Activated CD4-positive, alpha-beta memory T cell treated with anti-CD3 and anti-CD28 coated beads, Interleukin-2, amount 10 ng/mL, durations not matched to agents 7 days and 5 days (primary cell): ENCODE measurements at regions not wholly inside any gene's neighbourhood (a gene's known extent, or its start where the extent isn't known, plus 50 kb on each side); places are given as distances from the start of the nearest gene placed in this dataset.
A peak's percentile ranks its signal among the peaks of the same experiment; 100 is the strongest.

ENCODE experiments used
- CTCF ChIA-PET: fragments of 350-600 bp; sonication (Branson Sonifier 250); formaldehyde crosslinking; loops from one replicate; lab custom pipeline; 2021; ENCODE audit warnings: antibody characterized with exemption, inconsistent platforms; lab: Charles Lee
- POLR2A ChIA-PET: fragments of 350-600 bp; sonication (Branson Sonifier 250); formaldehyde crosslinking; loops from one replicate; lab custom pipeline; 2021; ENCODE audit warnings: antibody characterized with exemption; lab: Charles Lee
- DNase-seq: peaks from one replicate; pipeline ENCODE4 v3.0.0-alpha.2; 2020
- H3K27ac Mint-ChIP-seq: one replicate; pipeline ENCODE4 v1.8.0; 2021; ENCODE audit warnings: mild to moderate bottlenecking, mixed read lengths
- H3K27me3 Mint-ChIP-seq: one replicate; pipeline ENCODE4 v1.8.0; 2021; ENCODE audit warnings: mixed read lengths
- H3K36me3 Mint-ChIP-seq: one replicate; pipeline ENCODE4 v1.8.0; 2021; ENCODE audit warnings: low read depth, mixed read lengths
- H3K4me1 Mint-ChIP-seq: one replicate; pipeline ENCODE4 v1.8.0; 2021; ENCODE audit warnings: mixed read lengths
- H3K4me3 Mint-ChIP-seq: one replicate; pipeline ENCODE4 v1.8.0; 2021; ENCODE audit warnings: mild to moderate bottlenecking, mixed read lengths
- H3K9me3 Mint-ChIP-seq: one replicate; pipeline ENCODE4 v1.8.0; 2021; ENCODE audit warnings: mixed read lengths

DNA sequence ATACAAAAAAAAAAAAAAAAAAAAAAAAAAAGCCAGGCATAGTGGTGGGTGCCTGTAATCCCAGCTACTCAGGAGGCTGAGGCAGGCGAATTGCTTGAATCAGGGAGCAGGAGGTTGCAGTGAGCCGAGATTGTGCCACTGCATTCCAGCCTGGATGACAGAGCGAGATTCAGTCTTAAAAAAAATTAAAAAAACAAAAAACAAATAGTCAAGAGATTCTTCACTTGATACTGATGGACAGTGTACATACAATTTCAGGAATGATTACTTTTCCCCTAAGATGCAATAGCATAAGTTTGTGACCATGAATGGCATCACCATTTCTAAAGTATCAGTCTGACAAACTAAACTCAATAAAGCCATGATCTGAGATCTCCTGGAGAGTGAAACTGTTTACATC is 60.8 kb upstream of the IVNS1ABP start:
- H3K4me1 Mint-ChIP-seq, result peaks cover 15% of the 10 kb centered on the region
- peaks cover 6% of the 10 kb centered on the region for H3K36me3 Mint-ChIP-seq
- ChIA-PET POLR2A (interaction anchor here (0.7 kb wide), 1 partner anchor 1519 kb away, joined by 3 read pairs; no protein-coding TSS in a partner anchor), CTCF (no interaction called here)
- H3K27ac Mint-ChIP-seq, result no peak overlapping the region
- peaks cover 9% of the 10 kb centered on the region for H3K27me3 Mint-ChIP-seq
- H3K4me3 Mint-ChIP-seq, result no peak overlapping the region
- DNase-seq, result no peak
- H3K9me3 Mint-ChIP-seq, result peaks cover 8% of the 10 kb centered on the region

DNA sequence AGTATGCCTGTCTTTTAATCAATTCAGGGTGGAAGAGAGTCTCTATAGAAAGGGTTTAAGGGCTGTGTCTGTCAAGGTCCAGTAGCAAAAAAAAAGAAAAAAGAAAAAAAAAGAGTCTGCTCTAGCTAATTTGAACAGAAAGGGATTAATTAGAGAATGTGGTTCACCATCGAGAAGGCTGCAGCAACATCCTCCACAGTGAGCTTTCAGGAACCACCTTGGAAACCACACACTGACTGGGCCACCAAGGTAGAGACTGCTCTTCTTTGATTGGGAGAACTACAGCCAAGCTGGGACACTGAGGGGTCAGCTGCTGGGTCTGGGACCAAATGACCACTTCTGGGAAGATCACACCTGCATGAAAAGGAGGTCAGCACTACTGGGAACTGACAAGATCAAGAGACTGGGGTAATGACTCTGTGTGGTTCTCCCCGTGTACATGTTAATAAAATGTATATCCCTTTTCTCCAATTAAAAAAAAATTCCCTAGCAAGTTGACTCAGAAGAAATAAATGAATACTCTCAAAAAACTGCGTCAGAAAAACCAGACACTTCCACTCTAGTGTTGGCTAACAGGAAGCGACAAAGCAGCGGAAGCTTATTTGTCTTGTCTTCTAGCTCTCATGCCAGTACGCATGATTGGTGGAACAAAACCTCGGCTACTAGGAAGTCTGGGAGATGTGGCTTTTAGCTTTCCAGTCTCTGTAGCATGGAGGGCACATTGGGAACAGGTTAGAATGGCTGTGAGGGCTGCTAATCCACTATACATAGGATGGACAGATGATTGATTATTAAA is 60.0 kb upstream of the IVNS1ABP start:
- Mint-ChIP-seq H3K9me3 (peaks cover 8% of the 10 kb centered on the region), H3K36me3 (peaks cover 6% of the 10 kb centered on the region), H3K27ac (no peak overlapping the region), H3K27me3 (peaks cover 9% of the 10 kb centered on the region), H3K4me3 (no peak overlapping the region), H3K4me1 (peaks cover 16% of the 10 kb centered on the region)
- CTCF ChIA-PET, result no interaction called here
- DNase-seq, result no peak
- POLR2A ChIA-PET, result interaction anchor here (0.7 kb wide), 1 partner anchor 1520 kb away, joined by 3 read pairs; no protein-coding TSS in a partner anchor

DNA sequence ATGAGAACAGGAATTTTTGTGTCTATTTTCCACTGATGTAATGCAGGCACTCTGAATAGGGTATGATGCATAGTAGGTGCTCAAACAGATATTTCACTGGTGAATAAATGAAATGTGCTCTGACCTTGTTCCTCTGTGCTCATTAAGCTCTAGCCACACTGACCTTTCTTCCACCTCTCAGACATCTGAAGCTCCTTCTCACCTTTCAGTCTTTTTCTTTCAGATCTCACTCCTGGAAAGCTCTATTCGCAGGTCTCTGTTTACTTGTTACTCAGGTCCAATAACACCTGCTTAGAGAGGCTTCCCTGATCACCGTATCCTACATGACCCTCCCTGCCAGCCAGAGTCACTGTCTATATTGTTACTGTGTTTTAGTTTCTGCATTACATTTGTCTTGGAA is 59.2 kb upstream of the IVNS1ABP start:
- H3K4me1 Mint-ChIP-seq, result peaks cover 16% of the 10 kb centered on the region
- POLR2A ChIA-PET, result interaction anchor here (0.9 kb wide), 1 partner anchor 59 kb away, joined by 3 read pairs; the partner anchor contains the start of gene IVNS1ABP

DNA sequence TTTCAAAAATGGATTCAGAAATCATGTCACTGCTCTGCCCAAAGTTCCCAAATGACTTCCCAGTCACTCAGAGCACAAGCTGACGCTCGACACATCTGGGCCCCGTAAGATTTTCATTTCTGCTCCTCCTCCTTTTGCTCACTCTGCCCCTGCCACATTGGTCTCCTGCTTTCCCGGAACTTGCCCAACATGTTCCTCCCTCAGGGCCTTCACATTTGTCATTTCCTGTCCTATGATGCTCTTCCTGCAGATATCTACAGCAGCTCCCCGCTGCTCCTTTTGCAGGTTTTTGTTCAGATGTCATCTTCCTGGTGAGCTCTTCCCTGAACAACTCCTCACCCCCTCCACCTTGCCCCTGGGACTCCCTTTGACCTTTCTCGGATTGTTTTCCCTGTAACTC is 58.5 kb upstream of the IVNS1ABP start:
- Mint-ChIP-seq H3K4me3 (no peak overlapping the region), H3K4me1 (peaks cover 16% of the 10 kb centered on the region), H3K27ac (no peak overlapping the region), H3K36me3 (no peaks in the 10 kb centered on the region), H3K27me3 (no peaks in the 10 kb centered on the region), H3K9me3 (peaks cover 2% of the 10 kb centered on the region)
- ChIA-PET POLR2A (interaction anchor here (0.6 to 0.9 kb wide), 2 partner anchors 59 to 105 kb away, joined by 3 read pairs; partner anchors contain the start of gene IVNS1ABP), CTCF (no interaction called here)
- DNase-seq, result peak; percentile 20

More for the DNA sequence above, 59.2 kb upstream of the IVNS1ABP start:
- no peak for DNase-seq
- Mint-ChIP-seq H3K36me3 (no peaks in the 10 kb centered on the region), H3K4me3 (no peak overlapping the region), H3K27ac (no peak overlapping the region), H3K27me3 (peaks cover 2% of the 10 kb centered on the region), H3K9me3 (peaks cover 2% of the 10 kb centered on the region)
- CTCF ChIA-PET, result no interaction called here

DNA sequence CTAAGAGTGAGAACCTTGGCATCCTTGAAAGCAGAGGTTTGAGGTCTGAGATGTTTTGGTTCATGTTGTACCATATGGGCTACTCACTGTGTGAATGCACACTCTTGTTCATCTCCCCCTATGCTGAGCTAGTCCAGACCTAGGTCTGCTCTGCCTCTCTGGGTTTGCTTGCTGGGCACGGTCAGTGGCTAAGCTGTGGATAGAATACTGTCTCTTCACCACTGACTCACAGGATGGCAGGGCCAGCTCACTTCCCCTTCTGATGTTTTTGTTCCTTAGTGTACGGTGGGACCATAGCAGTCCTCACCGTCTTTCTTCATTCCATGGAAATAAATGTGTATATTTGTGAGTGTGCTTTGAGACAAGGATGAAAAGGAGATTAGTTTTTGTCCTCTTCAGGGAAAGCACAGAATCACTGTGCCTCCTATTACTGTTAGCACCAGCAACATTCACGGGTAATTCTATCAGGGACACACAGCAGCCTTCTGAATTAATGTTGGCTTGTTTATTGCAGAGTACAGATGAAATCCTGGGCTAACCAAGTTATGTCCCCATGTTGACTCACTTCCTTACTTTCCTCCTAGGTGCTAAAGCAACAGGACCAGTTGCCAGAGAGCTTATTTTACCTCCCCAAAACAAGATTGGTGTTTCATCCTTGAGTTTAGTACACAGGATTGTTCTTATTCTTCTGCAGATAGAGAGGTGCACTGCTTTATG is 56.9 kb upstream of the IVNS1ABP start:
- peak overlapping the region; percentile 36 for H3K27ac Mint-ChIP-seq
- H3K36me3 Mint-ChIP-seq, result no peaks in the 10 kb centered on the region
- ChIA-PET CTCF (no interaction called here), POLR2A (no interaction called here)
- H3K4me3 Mint-ChIP-seq, result no peak overlapping the region
- no peak for DNase-seq
- H3K27me3 Mint-ChIP-seq, result no peaks in the 10 kb centered on the region
- peaks cover 2% of the 10 kb centered on the region for H3K9me3 Mint-ChIP-seq
- H3K4me1 Mint-ChIP-seq, result peaks cover 18% of the 10 kb centered on the region

DNA sequence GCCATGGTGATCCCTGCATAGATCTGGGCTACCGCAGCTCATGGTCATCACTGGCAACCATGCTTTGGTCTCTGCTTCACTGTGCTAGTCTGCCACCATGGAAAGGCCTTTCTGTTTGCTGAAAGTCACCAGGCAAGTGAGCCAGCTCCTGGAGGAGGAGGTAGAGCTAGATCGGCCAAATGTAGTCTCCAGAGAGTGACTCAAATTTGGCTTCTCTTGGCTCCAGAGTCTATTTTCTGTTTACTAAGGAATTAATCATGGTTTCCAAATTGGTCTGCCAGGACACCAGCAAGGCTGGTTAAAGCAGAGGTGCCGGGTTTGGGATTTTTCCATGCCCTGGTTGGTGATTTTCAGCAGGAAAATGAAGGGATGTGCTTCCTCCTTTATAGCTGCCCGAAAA is 52.7 kb upstream of the IVNS1ABP start:
- ChIA-PET POLR2A (no interaction called here), CTCF (no interaction called here)
- H3K9me3 Mint-ChIP-seq, result no peaks in the 10 kb centered on the region
- no peak overlapping the region for H3K4me3 Mint-ChIP-seq
- no peaks in the 10 kb centered on the region for H3K36me3 Mint-ChIP-seq
- H3K27me3 Mint-ChIP-seq, result no peaks in the 10 kb centered on the region
- H3K4me1 Mint-ChIP-seq, result peaks cover 18% of the 10 kb centered on the region
- DNase-seq, result no peak
- no peak overlapping the region for H3K27ac Mint-ChIP-seq

DNA sequence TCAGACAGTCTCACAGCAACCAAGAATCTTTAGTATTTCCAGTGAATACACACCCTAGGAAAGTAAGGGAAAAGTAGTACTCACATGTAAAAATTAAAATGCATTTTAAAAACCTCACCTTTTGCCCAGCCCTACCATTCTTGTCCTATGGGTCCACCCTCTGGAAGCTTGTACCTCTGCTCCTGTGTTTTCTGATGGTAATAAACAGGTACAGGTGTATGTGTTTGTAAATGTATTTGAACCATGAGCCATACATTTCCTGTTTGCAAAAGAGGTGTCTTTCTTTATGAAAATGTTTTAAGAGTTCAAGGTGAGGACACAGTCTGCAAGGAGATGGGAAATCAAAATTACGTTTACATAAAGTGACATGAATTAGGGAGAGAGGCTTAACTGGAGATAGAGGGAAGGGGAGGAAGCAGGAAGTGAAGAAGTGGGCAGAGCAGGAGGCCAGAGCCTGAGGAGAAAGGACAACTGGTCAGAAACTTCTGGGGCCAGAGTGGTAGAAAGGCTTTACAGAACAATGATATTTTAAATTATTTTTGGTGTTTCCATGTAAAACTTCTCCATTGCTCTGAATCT is 52.0 kb upstream of the IVNS1ABP start:
- Mint-ChIP-seq H3K4me1 (peaks cover 13% of the 10 kb centered on the region), H3K27me3 (no peaks in the 10 kb centered on the region), H3K27ac (no peak overlapping the region), H3K9me3 (no peaks in the 10 kb centered on the region), H3K36me3 (no peaks in the 10 kb centered on the region), H3K4me3 (no peak overlapping the region)
- POLR2A ChIA-PET, result no interaction called here
- CTCF ChIA-PET, result no interaction called here
- DNase-seq, result no peak

DNA sequence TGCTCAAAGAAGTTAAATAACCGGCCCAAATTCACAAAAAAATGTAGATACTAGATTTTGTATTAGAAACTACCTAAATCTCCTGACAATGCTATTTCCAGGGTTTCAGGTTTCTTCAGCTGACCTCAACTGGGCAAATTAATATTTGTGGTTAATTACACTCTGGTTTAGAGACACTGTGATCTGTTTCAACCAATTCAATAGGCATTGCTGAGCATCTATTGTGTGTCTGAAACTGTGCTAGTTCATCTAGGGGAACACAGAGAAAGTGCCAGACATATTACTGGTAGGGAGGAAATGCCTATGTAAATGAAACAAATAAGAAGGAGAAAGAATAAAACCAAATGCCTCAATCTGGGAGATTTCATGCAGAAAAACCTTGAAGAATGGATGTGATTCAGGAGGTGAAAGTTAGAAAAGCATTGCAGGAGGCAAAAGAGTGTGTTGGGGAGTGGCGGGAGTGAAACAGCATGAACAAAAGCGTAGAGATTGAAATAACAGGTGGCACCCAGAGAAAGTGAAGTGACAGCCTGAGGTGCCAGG is 51.3 kb upstream of the IVNS1ABP start:
- Mint-ChIP-seq H3K4me1 (peaks cover 13% of the 10 kb centered on the region), H3K4me3 (no peak overlapping the region), H3K27ac (no peak overlapping the region), H3K27me3 (no peaks in the 10 kb centered on the region), H3K9me3 (peaks cover 3% of the 10 kb centered on the region), H3K36me3 (no peaks in the 10 kb centered on the region)
- CTCF ChIA-PET, result no interaction called here
- no peak for DNase-seq
- POLR2A ChIA-PET, result no interaction called here

DNA sequence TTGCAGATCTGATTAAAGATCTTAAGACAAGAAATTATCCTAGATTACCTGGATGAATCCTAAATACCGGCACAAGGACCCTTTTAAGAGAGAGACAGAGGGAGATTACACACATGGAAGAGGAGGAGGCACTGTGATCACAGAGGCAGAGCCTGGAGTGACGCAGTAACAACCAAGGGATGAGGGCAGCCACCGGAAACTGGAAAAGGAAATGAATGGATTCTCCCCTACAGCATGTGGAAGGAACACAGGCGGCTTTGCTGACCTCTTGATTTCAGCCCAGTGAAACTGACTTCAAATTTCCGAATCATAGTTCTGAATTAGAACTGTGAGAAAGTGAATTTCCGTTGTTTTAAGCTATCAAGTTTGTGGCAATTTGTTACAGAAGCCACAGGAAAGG is 50.2 kb upstream of the IVNS1ABP start:
- DNase-seq, result no peak
- Mint-ChIP-seq H3K36me3 (peaks cover 4% of the 10 kb centered on the region), H3K4me3 (no peak overlapping the region), H3K4me1 (peaks cover 13% of the 10 kb centered on the region), H3K27me3 (no peaks in the 10 kb centered on the region), H3K27ac (no peak overlapping the region), H3K9me3 (peaks cover 9% of the 10 kb centered on the region)
- ChIA-PET CTCF (no interaction called here), POLR2A (no interaction called here)
